ENCODE measurements at regions not wholly inside any gene's neighbourhood (a gene's known extent, or its start where the extent isn't known, plus 50 kb on each side); places are given as distances from the start of the nearest gene placed in this dataset.
"Not testable (repeated sequence)": the region's sequence is repeated elsewhere in the genome, so short reads cannot be mapped to it uniquely, and the experiment has no call there.

DNA sequence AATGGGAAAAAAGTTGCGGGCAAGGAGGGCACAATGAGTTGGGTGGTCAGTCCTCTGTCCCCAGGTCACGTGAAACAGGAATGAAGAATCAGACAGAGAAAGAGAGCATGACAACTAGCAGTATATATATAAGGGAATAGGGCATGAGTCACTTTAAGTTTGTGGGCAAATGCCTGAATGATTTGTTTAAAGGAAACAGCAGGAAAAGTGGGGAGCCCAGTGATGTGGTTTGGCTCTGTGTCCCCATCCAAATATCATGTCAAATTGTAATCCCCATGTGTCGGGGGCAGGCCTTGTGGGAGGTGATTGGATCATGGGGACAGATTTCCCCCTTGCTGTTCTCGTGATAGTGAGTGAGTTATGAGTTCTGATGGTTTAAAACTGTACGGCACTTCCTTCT lies 195.3 kb upstream of the IGF1 start:
- 66 to 73% methylated on average over 5 of the region's 5 CpGs for WGBS, 2 donors
- Histone ChIP-seq H3K9ac (ENCODE audit: insufficient read depth in 1 of 2, low read length in 2 of 2) (no peak overlapping the region), H3K27me3 (ENCODE audit: control insufficient read depth in 3 of 3, insufficient read depth in 3 of 3, low read length in 2 of 3) (no peaks in the 10 kb centered on the region), H3K36me3 (ENCODE audit: control insufficient read depth in 4 of 4, insufficient read depth in 4 of 4, low read length in 4 of 4) (no peaks in the 10 kb centered on the region), H3K4me1 (ENCODE audit: control insufficient read depth in 5 of 5, insufficient read depth in 5 of 5, low read length in 5 of 5) (no peaks in the 10 kb centered on the region), H3K27ac (ENCODE audit: low read depth in 1 of 2, low read length in 1 of 2) (no peak overlapping the region), H3K9me3 (ENCODE audit: control insufficient read depth in 4 of 4, insufficient read depth in 3 of 4, low read length in 3 of 4) (peaks cover 0 to 3% (median 1%) of the 10 kb centered on the region in 4 donors), H3K4me3 (no peak overlapping the region)
- TF ChIP-seq, protein P1, sequence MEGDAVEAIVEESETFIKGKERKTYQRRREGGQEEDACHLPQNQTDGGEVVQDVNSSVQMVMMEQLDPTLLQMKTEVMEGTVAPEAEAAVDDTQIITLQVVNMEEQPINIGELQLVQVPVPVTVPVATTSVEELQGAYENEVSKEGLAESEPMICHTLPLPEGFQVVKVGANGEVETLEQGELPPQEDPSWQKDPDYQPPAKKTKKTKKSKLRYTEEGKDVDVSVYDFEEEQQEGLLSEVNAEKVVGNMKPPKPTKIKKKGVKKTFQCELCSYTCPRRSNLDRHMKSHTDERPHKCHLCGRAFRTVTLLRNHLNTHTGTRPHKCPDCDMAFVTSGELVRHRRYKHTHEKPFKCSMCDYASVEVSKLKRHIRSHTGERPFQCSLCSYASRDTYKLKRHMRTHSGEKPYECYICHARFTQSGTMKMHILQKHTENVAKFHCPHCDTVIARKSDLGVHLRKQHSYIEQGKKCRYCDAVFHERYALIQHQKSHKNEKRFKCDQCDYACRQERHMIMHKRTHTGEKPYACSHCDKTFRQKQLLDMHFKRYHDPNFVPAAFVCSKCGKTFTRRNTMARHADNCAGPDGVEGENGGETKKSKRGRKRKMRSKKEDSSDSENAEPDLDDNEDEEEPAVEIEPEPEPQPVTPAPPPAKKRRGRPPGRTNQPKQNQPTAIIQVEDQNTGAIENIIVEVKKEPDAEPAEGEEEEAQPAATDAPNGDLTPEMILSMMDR (IDR thresholded peaks at IDR 0.05; ENCODE audit: control extremely low read depth, extremely low read depth) = no peak
- ATAC-seq (ENCODE audit: insufficient read depth, low FRiP score) (no peak), DNase-seq (no peak)

DNA sequence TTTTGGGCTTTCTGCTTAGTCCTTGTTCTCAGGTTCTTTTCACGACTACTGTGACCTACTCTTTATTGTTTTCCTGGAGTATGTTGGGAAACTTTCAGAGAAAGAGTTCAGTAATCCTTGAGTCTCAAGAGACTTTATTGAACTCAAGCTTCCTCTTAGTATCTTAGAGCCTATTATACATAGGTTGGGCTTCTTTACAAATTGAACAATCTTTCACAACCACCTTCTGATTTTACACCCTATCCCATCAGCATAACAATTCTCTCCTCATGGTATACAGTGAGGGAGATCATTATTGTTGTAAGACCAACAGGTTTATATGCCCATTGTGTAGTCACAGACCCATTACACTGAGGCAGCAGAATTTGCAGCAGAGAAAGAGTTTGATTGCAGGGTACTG lies 193.2 kb upstream of the IGF1 start:
- TF ChIP-seq, protein P1 (IDR thresholded peaks at IDR 0.05; ENCODE audit: control extremely low read depth, extremely low read depth) = no peak
- 75% methylated on average over 1 of the region's 1 CpG for WGBS, 2 donors
- Histone ChIP-seq H3K36me3 (ENCODE audit: control insufficient read depth in 4 of 4, insufficient read depth in 4 of 4, low read length in 4 of 4) (no peaks in the 10 kb centered on the region), H3K27me3 (ENCODE audit: control insufficient read depth in 3 of 3, insufficient read depth in 3 of 3, low read length in 2 of 3) (no peaks in the 10 kb centered on the region), H3K27ac (ENCODE audit: low read depth in 1 of 2, low read length in 1 of 2) (no peak overlapping the region), H3K9ac (ENCODE audit: insufficient read depth in 1 of 2, low read length in 2 of 2) (no peak overlapping the region), H3K4me1 (ENCODE audit: control insufficient read depth in 5 of 5, insufficient read depth in 5 of 5, low read length in 5 of 5) (peaks cover 0 to 9% (median 0%) of the 10 kb centered on the region in 5 donors), H3K9me3 (ENCODE audit: control insufficient read depth in 4 of 4, insufficient read depth in 3 of 4, low read length in 3 of 4) (peaks cover 0 to 4% (median 3%) of the 10 kb centered on the region in 4 donors), H3K4me3 (no peak overlapping the region)
- no peak for DNase-seq
- ATAC-seq (ENCODE audit: insufficient read depth, low FRiP score) = no peak

DNA sequence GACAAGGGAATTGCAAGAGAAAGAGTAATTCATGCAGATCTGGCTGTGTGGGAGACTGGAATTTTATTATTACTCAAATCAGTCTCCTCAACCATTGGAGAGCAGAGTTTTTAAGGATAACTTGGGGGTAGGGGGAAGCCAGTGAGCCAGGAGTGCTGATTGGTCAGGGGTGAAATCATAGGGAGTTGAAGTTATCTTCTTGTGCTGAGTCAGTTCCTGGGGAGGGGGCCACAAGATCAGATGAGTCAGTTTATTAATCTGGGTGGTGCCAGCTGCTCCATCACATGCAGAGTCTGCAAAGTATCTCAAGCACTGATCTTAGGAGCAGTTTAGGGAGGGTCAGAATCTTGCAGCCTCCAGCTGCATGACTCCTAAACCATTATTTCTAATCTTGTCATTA lies 191.8 kb upstream of the IGF1 start:
- H3K27me3 ChIP-seq (ENCODE audit: control insufficient read depth in 3 of 3, insufficient read depth in 3 of 3, low read length in 2 of 3); H3K9ac ChIP-seq (ENCODE audit: insufficient read depth in 1 of 2, low read length in 2 of 2); H3K27ac ChIP-seq (ENCODE audit: low read depth in 1 of 2, low read length in 1 of 2); H3K4me3 ChIP-seq; H3K9me3 ChIP-seq (ENCODE audit: control insufficient read depth in 4 of 4, insufficient read depth in 3 of 4, low read length in 3 of 4); H3K36me3 ChIP-seq (ENCODE audit: control insufficient read depth in 4 of 4, insufficient read depth in 4 of 4, low read length in 4 of 4); ATAC-seq (ENCODE audit: insufficient read depth, low FRiP score); DNase-seq; H3K4me1 ChIP-seq (ENCODE audit: control insufficient read depth in 5 of 5, insufficient read depth in 5 of 5, low read length in 5 of 5): not testable (repeated sequence)

DNA sequence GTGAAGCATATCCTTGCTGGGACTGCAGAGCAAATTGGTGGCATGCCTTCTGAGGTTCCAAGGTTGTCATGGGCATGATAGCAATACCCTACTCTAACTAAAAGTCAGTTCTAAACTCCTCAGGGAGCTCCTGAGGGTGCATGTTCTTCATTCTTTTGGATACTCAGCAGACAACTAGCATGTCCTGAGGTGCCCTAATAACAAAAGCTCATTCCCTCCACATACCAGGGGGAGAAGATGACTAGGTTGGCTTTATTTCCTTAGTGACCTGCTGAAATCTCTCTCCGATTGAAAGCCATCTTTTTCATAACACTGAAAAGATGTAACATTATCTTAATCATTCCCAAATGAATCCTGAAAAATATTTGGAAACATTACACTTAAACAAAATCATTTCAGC lies 188.7 kb upstream of the IGF1 start:
- H3K9me3 ChIP-seq (ENCODE audit: control insufficient read depth in 4 of 4, insufficient read depth in 3 of 4, low read length in 3 of 4) = peaks cover 0 to 4% (median 2%) of the 10 kb centered on the region in 4 donors
- no peak overlapping the region for H3K9ac ChIP-seq (ENCODE audit: insufficient read depth in 1 of 2, low read length in 2 of 2)
- ATAC-seq (ENCODE audit: insufficient read depth, low FRiP score) = no peak
- no peaks in the 10 kb centered on the region for H3K27me3 ChIP-seq (ENCODE audit: control insufficient read depth in 3 of 3, insufficient read depth in 3 of 3, low read length in 2 of 3)
- no peak for DNase-seq
- no peaks in the 10 kb centered on the region for H3K36me3 ChIP-seq (ENCODE audit: control insufficient read depth in 4 of 4, insufficient read depth in 4 of 4, low read length in 4 of 4)
- no peak overlapping the region for H3K27ac ChIP-seq (ENCODE audit: low read depth in 1 of 2, low read length in 1 of 2)
- H3K4me1 ChIP-seq (ENCODE audit: control insufficient read depth in 5 of 5, insufficient read depth in 5 of 5, low read length in 5 of 5) = peaks cover 0 to 19% (median 0%) of the 10 kb centered on the region in 5 donors
- WGBS, 2 donors = 84 to 90% methylated on average over 1 of the region's 1 CpG
- TF ChIP-seq, protein P1 (IDR thresholded peaks at IDR 0.05; ENCODE audit: control extremely low read depth, extremely low read depth) = no peak
- H3K4me3 ChIP-seq = no peak overlapping the region

DNA sequence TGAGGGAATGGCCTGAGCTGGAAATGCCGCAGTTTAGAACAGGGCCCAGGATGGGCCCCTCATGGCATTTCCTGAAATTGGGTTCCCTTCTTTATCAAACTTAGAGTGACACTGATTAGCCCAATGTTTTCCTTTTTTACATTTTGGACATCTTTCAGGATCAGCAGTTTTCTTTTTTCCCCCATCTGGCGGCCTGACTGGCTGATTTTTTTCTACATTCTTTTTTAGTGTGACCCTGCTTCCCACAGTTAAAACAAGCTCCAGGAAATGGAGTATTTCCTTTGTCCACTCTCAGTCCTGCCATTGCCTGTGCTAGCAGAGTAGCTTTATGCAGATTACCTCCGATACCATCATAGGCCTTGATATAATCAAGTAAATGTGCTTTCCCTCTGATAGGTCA lies 185.8 kb upstream of the IGF1 start:
- peaks cover 0 to 19% (median 0%) of the 10 kb centered on the region in 5 donors for H3K4me1 ChIP-seq (ENCODE audit: control insufficient read depth in 5 of 5, insufficient read depth in 5 of 5, low read length in 5 of 5)
- H3K27me3 ChIP-seq (ENCODE audit: control insufficient read depth in 3 of 3, insufficient read depth in 3 of 3, low read length in 2 of 3); ATAC-seq (ENCODE audit: insufficient read depth, low FRiP score); H3K4me3 ChIP-seq; H3K9me3 ChIP-seq (ENCODE audit: control insufficient read depth in 4 of 4, insufficient read depth in 3 of 4, low read length in 3 of 4); H3K9ac ChIP-seq (ENCODE audit: insufficient read depth in 1 of 2, low read length in 2 of 2); H3K27ac ChIP-seq (ENCODE audit: low read depth in 1 of 2, low read length in 1 of 2); H3K36me3 ChIP-seq (ENCODE audit: control insufficient read depth in 4 of 4, insufficient read depth in 4 of 4, low read length in 4 of 4): not testable (repeated sequence)
- 24 to 35% methylated on average over 3 of the region's 3 CpGs for WGBS, 2 donors
- peak in 2 of 3 donors; percentile 53 to 61 for DNase-seq
